ENCODE measurements at regions not wholly inside any gene's neighbourhood (a gene's known extent, or its start where the extent isn't known, plus 50 kb on each side); places are given as distances from the start of the nearest gene placed in this dataset.

DNA sequence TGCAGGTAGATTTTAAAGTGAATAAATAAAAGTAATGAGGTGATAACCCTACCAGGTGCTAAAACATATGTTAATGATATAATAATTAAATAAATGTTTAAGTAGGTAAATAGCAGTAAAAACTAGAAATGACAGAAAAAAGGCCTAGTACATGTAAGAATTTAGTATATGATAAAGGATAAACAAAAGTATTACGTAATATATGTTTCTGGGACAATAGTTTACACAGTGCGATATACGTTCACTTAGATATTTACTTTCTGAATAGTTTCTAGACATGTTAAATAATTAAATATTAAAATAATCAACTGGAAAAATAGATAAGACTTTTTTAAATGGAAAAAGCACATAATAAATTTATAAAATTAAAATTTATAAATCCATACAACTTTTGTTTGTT, 340.9 kb downstream of the LIG4 start (continued):
- TF ChIP-seq, protein P1, sequence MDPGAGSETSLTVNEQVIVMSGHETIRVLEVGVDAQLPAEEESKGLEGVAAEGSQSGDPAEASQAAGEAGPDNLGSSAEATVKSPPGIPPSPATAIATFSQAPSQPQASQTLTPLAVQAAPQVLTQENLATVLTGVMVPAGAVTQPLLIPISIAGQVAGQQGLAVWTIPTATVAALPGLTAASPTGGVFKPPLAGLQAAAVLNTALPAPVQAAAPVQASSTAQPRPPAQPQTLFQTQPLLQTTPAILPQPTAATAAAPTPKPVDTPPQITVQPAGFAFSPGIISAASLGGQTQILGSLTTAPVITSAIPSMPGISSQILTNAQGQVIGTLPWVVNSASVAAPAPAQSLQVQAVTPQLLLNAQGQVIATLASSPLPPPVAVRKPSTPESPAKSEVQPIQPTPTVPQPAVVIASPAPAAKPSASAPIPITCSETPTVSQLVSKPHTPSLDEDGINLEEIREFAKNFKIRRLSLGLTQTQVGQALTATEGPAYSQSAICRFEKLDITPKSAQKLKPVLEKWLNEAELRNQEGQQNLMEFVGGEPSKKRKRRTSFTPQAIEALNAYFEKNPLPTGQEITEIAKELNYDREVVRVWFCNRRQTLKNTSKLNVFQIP (CRISPR knock-in tag; IDR thresholded peaks at IDR 0.05; ENCODE audit: borderline replicate concordance, low read depth) = no peak
- no peak for TF ChIP-seq GLIS3 (CRISPR knock-in tag; IDR thresholded peaks at IDR 0.05)
- TF ChIP-seq, protein P2, sequence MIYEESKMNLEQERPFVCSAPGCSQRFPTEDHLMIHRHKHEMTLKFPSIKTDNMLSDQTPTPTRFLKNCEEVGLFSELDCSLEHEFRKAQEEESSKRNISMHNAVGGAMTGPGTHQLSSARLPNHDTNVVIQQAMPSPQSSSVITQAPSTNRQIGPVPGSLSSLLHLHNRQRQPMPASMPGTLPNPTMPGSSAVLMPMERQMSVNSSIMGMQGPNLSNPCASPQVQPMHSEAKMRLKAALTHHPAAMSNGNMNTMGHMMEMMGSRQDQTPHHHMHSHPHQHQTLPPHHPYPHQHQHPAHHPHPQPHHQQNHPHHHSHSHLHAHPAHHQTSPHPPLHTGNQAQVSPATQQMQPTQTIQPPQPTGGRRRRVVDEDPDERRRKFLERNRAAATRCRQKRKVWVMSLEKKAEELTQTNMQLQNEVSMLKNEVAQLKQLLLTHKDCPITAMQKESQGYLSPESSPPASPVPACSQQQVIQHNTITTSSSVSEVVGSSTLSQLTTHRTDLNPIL (CRISPR knock-in tag; IDR thresholded peaks at IDR 0.05; ENCODE audit: low read depth) = no peak
- TF ChIP-seq, protein P3, sequence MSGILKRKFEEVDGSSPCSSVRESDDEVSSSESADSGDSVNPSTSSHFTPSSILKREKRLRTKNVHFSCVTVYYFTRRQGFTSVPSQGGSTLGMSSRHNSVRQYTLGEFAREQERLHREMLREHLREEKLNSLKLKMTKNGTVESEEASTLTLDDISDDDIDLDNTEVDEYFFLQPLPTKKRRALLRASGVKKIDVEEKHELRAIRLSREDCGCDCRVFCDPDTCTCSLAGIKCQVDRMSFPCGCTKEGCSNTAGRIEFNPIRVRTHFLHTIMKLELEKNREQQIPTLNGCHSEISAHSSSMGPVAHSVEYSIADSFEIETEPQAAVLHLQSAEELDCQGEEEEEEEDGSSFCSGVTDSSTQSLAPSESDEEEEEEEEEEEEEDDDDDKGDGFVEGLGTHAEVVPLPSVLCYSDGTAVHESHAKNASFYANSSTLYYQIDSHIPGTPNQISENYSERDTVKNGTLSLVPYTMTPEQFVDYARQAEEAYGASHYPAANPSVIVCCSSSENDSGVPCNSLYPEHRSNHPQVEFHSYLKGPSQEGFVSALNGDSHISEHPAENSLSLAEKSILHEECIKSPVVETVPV (CRISPR knock-in tag; IDR thresholded peaks at IDR 0.05) = no peak
- no peak for TF ChIP-seq ZFP30 (CRISPR knock-in tag; IDR thresholded peaks at IDR 0.05)
- no peak for TF ChIP-seq BACH2 (CRISPR knock-in tag; IDR thresholded peaks at IDR 0.05; ENCODE audit: borderline replicate concordance)

DNA sequence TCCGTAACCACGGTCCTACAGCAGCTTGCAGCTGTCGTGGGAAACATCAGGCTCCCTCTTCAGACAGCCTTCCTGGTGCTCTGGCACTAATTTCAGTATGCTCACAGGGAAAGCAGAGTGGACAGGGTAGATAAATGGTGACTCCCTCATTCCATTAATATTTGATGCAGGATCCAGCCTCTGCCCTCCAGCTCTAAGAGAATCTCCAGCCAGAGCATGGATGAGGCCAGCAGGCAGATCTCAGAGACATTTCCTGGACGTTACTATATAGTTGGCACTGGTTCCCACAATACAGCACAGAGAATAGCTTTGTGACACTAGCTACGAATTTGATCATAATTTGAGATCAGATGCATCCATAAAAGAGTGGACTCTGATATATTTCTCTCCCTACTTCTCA, 341.4 kb downstream of the LIG4 start:
- peak; percentile 47; the same call in 1 of the 3 replicates for ATAC-seq
- no peak for TF ChIP-seq ZNF565 (CRISPR knock-in tag; conservative IDR thresholded peaks at IDR 0.05; ENCODE audit: low read depth)

DNA sequence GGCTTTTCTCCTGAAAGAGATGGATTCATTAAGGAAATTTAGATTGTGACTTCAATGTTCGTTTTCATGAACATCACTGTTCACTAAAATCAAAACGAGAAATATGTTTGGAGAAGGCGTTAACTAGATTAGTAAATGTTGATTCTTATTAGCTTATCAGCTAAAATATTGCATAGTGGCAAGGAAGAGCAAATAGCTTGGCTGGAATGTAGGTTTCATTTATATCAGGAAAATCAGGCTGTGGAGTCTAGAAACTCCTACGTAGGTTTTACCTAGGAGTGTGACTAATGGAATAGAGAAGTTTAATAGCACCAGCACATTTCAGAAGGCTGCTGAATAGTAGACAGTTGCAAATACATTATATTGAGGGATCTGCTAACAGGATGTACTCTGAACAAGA, 344.9 kb downstream of the LIG4 start:
- no peak for TF ChIP-seq ZFP30 (CRISPR knock-in tag; IDR thresholded peaks at IDR 0.05)
- TF ChIP-seq, protein P4, sequence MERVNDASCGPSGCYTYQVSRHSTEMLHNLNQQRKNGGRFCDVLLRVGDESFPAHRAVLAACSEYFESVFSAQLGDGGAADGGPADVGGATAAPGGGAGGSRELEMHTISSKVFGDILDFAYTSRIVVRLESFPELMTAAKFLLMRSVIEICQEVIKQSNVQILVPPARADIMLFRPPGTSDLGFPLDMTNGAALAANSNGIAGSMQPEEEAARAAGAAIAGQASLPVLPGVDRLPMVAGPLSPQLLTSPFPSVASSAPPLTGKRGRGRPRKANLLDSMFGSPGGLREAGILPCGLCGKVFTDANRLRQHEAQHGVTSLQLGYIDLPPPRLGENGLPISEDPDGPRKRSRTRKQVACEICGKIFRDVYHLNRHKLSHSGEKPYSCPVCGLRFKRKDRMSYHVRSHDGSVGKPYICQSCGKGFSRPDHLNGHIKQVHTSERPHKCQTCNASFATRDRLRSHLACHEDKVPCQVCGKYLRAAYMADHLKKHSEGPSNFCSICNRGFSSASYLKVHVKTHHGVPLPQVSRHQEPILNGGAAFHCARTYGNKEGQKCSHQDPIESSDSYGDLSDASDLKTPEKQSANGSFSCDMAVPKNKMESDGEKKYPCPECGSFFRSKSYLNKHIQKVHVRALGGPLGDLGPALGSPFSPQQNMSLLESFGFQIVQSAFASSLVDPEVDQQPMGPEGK (CRISPR knock-in tag; IDR thresholded peaks at IDR 0.05; ENCODE audit: borderline replicate concordance) = no peak
- no peak for TF ChIP-seq RARB (CRISPR knock-in tag; IDR thresholded peaks at IDR 0.05)
- TF ChIP-seq ZC3H10 (CRISPR knock-in tag; IDR thresholded peaks at IDR 0.05) = no peak
- no peak for TF ChIP-seq TCF4 (CRISPR knock-in tag; IDR thresholded peaks at IDR 0.05; ENCODE audit: borderline replicate concordance)
- no peak for ATAC-seq

DNA sequence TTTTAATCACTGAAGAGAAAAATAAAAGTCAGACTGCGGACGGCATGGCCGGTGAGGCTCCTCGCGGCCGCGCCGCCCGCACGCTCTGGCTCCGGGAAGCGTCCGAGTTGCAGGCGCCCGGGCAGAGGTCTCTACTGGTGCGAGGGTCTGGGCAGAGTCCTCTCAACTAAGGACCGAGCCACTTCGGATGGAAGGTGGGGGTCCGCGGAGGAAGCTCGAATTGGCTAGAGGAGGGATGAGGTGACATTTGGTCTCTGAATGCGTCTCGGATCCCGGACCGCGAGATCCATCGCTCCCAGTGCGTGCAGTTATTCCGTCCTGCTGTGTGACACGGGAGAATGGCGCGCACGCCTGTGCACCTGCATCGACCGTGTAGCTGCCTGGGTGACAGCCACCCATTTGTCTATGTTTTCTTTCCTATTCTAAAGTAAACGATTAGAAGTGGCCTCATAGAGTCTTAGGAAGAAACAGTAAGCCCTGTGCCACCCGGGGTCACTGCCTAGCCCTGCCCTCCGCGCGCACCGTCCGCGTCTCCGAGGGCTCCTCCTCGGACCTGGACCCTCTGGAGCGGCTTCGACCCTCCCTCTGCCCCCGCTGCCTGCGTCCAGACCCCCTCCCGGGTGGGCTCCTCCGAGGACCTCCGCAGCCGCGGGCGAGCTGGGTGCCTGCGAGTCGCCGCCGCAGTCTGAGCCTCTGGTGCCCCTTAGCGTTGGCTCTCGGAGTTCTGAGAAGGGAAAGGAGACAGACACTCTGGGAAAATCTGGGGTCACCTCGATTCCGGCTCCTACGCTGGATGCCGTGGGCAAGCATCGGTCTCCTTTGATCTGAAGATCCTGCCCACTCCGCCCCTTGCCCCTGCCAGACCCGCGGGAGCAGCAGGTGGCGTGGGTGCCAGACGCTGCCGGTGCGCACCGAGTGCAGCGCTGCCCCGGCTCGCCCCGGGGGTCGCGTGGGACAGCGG, 347.4 kb downstream of the LIG4 start:
- ATAC-seq = peak; percentile 81

More for the DNA sequence above, 347.4 kb downstream of the LIG4 start:
- TF ChIP-seq, protein P3 (CRISPR knock-in tag; IDR thresholded peaks at IDR 0.05) = no peak
- TF ChIP-seq, protein P1 (CRISPR knock-in tag; IDR thresholded peaks at IDR 0.05; ENCODE audit: borderline replicate concordance, low read depth) = no peak
- no peak for TF ChIP-seq ZFP3 (CRISPR knock-in tag; IDR thresholded peaks at IDR 0.05)
- TF ChIP-seq CSDC2 (CRISPR knock-in tag; IDR thresholded peaks at IDR 0.05) = no peak
- TF ChIP-seq RARB (CRISPR knock-in tag; IDR thresholded peaks at IDR 0.05) = no peak
- TF ChIP-seq GLIS3 (CRISPR knock-in tag; IDR thresholded peaks at IDR 0.05) = no peak
- TF ChIP-seq PPARA (CRISPR knock-in tag; IDR thresholded peaks at IDR 0.05; ENCODE audit: borderline replicate concordance) = no peak
- no peak for TF ChIP-seq SNAI2 (CRISPR knock-in tag; IDR thresholded peaks at IDR 0.05)
- TF ChIP-seq ZNF8 (CRISPR knock-in tag; IDR thresholded peaks at IDR 0.05) = no peak
- TF ChIP-seq OSR1 (CRISPR knock-in tag; IDR thresholded peaks at IDR 0.05) = no peak
